HEK293T (cell line): ENCODE measurements at regions not wholly inside any gene's neighbourhood (a gene's known extent, or its start where the extent isn't known, plus 50 kb on each side); places are given as distances from the start of the nearest gene placed in this dataset.

ENCODE experiments used
- CTCF ChIA-PET: fragments of 350-600 bp; formaldehyde crosslinking; extraction: SDS; loops from one replicate; lab custom pipeline; 2021; ENCODE audit warnings: antibody characterized with exemption, inconsistent platforms; lab: Yijun Ruan, JAX
- POLR2A ChIA-PET: fragments of 350-600 bp; formaldehyde crosslinking; extraction: SDS; loops from one replicate; lab custom pipeline; 2020; ENCODE audit warnings: antibody characterized with exemption, inconsistent platforms; lab: Yijun Ruan, JAX
- DNase-seq: peaks from one replicate; pipeline ENCODE4 v3.0.0; 2012; ENCODE audit warnings: mixed read lengths; ENCODE audit errors: extremely low spot score
- ARNT ChIP-seq: fragments of 450-650 bp; IDR thresholded peaks from 2 replicates; pipeline ENCODE4 v1.6.1; 2017; ENCODE audit warnings: mild to moderate bottlenecking
- BHLHE40 ChIP-seq: fragments of 450-650 bp; IDR thresholded peaks from 2 replicates; pipeline ENCODE4 v1.6.1; 2016; ENCODE audit warnings: mild to moderate bottlenecking, moderate library complexity, borderline replicate concordance
- CTBP1 ChIP-seq: fragments of 450-650 bp; IDR thresholded peaks from 2 replicates; pipeline ENCODE4 v1.6.1; 2016; ENCODE audit warnings: borderline replicate concordance
- ELF4 ChIP-seq: fragments of 450-650 bp; IDR thresholded peaks from 2 replicates; pipeline ENCODE4 v1.6.1; 2017; ENCODE audit warnings: antibody characterized with exemption
- FOXA1 ChIP-seq: fragments of 450-650 bp; IDR thresholded peaks from 2 replicates; pipeline ENCODE4 v1.6.1; 2016; ENCODE audit warnings: mild to moderate bottlenecking
- FOXK2 ChIP-seq: fragments of 450-650 bp; IDR thresholded peaks from 2 replicates; pipeline ENCODE4 v1.6.1; 2016; ENCODE audit warnings: mild to moderate bottlenecking
- FOXM1 ChIP-seq: fragments of 450-650 bp; IDR thresholded peaks from 2 replicates; pipeline ENCODE4 v1.6.1; 2017; ENCODE audit warnings: mild to moderate bottlenecking, borderline replicate concordance
- HDGF ChIP-seq: fragments of 450-650 bp; IDR thresholded peaks from 2 replicates; pipeline ENCODE4 v1.6.1; 2017; ENCODE audit warnings: antibody characterized with exemption, borderline replicate concordance
- L3MBTL2 ChIP-seq: fragments of 450-650 bp; conservative IDR thresholded peaks from 2 replicates; pipeline ENCODE4 v1.6.1; 2016; ENCODE audit warnings: mild to moderate bottlenecking
- LEF1 ChIP-seq: fragments of 450-650 bp; IDR thresholded peaks from 2 replicates; pipeline ENCODE4 v1.6.1; 2017; ENCODE audit warnings: mild to moderate bottlenecking, borderline replicate concordance
- NFRKB ChIP-seq: fragments of 450-650 bp; IDR thresholded peaks from 2 replicates; pipeline ENCODE4 v1.6.1; 2016; ENCODE audit warnings: mild to moderate bottlenecking, moderate library complexity
- SP1 ChIP-seq: fragments of 450-650 bp; IDR thresholded peaks from 2 replicates; pipeline ENCODE4 v1.6.1; 2017
- SUZ12 ChIP-seq: fragments of 450-650 bp; IDR thresholded peaks from 2 replicates; pipeline ENCODE4 v1.6.1; 2016; ENCODE audit warnings: mild to moderate bottlenecking
- TARDBP ChIP-seq: fragments of 450-650 bp; IDR thresholded peaks from 2 replicates; pipeline ENCODE4 v1.6.1; 2016
- ZNF384 ChIP-seq: fragments of 450-650 bp; IDR thresholded peaks from 2 replicates; pipeline ENCODE4 v1.6.1; 2016
- TF ChIP-seq, protein P1 (sequence below): fragments of 450-650 bp; IDR thresholded peaks from 2 replicates; pipeline ENCODE4 v1.6.1; 2016

DNA sequence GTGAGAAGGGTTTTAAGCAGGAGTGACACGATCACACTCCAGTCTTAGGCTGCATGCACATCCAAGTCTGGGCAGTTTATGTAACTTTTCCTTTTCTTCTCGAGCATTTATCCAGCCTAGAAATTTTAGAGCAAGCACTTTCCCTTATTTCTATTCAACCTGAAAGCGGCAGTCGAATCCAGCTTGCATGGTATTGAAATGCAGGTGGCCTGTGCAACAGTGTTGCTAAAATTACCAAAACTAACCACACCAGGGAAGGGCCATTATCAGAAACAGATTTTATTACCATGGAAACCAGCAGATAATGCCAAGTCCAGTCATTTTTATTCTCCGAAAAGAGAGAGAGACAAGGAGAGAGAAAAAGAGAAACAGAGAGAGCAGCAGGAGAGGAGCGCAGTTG, 179.9 kb upstream of the ZC3H12A start:
- TF ChIP-seq SUZ12, result no peak
- no peak for TF ChIP-seq FOXK2
- TF ChIP-seq SP1, result no peak
- TF ChIP-seq ARNT, result no peak
- no peak for TF ChIP-seq TARDBP
- no peak for TF ChIP-seq LEF1
- no peak for TF ChIP-seq L3MBTL2
- no peak for TF ChIP-seq BHLHE40
- TF ChIP-seq HDGF, result no peak
- TF ChIP-seq NFRKB, result no peak
- no peak for TF ChIP-seq ELF4
- TF ChIP-seq, protein P1, sequence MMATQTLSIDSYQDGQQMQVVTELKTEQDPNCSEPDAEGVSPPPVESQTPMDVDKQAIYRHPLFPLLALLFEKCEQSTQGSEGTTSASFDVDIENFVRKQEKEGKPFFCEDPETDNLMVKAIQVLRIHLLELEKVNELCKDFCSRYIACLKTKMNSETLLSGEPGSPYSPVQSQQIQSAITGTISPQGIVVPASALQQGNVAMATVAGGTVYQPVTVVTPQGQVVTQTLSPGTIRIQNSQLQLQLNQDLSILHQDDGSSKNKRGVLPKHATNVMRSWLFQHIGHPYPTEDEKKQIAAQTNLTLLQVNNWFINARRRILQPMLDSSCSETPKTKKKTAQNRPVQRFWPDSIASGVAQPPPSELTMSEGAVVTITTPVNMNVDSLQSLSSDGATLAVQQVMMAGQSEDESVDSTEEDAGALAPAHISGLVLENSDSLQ, result no peak
- TF ChIP-seq FOXA1, result no peak
- no peak for DNase-seq
- POLR2A ChIA-PET, result no interaction called here
- CTCF ChIA-PET, result no interaction called here

DNA sequence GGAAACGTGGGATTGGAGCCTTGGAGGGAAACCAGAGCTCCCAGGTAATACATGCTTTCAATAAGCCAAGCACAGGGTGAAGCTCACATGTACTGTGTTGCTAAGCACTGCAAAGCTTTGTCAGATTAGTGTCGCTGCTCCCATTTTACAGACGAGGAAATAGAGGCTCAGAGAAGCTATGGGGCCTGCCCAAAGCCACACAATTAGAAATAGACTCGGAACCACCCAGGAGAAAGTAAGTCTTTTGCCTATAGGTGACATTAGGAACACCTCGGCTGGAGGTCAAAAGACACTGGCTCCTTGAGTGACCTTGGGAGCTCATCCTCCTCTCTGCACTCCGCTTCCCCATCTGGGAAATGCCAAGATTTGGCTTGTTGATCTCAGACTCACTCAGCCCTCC, 175.6 kb upstream of the ZC3H12A start:
- CTCF ChIA-PET, result no interaction called here
- POLR2A ChIA-PET, result no interaction called here
- no peak for TF ChIP-seq TARDBP
- no peak for DNase-seq

DNA sequence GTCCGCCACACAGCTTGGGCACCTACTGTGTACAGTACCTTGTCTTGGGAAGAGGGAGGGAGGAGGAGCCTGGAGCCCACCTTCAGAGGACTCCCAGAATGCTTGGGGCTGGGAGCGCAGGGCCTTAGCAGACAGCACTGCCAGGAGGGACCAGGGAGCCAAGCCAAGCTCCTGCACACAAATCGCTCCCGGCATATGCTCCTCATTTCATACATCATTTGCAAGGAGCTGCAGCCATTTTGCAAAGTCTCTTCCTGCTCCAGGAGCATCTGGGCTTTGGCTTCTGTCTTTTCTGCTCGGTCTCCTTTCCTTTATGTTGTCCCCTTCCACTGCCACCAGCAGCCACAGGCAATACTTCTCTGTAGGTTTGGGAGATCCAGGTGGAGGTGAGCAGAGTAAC, 175.2 kb upstream of the ZC3H12A start:
- DNase-seq, result no peak
- TF ChIP-seq LEF1 (no peak), ELF4 (no peak), BHLHE40 (no peak), NFRKB (no peak), FOXA1 (no peak), ARNT (no peak), SP1 (no peak), CTBP1 (no peak), FOXK2 (no peak), TARDBP (no peak), ZNF384 (no peak)
- CTCF ChIA-PET, result no interaction called here
- POLR2A ChIA-PET, result no interaction called here

DNA sequence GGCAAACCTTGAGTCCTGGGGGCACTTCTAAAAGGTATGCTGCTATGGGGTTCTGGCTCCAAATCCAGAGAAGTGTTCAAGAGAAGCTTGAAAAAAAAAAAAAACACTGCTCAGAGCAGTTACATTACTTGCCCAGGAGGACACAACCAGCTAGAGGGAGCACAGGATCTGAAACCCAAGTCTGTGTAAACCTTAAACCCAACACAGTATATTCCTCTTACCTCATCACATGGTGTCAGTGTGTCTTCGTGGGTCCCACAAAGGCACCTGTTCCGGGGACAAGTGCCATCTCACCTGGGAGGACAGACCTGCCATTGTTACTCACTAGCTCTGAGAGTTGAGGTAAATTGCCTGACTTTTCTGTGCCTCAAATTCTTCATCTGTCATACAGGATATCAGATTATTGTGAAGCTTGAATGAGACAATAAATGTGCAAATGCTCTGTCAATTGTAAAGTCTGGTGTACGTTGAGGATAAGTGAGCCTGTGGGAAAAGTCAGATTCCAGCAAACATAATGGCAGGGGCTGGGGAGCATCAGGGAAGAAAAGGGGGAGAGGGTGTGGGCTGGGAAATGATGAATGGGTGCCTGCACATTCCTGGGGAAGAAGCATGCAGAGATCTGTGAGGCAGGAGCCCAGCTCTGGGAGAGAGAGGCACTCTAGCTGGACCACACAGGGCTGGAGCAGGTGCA, 170.4 kb upstream of the ZC3H12A start:
- TF ChIP-seq SUZ12, result no peak
- no peak for TF ChIP-seq FOXA1
- no peak for TF ChIP-seq FOXK2
- no peak for TF ChIP-seq L3MBTL2
- TF ChIP-seq, protein P1, result no peak
- no peak for TF ChIP-seq CTBP1
- TF ChIP-seq LEF1, result no peak
- no peak for TF ChIP-seq FOXM1
- no peak for TF ChIP-seq BHLHE40
- TF ChIP-seq HDGF, result no peak
- TF ChIP-seq ARNT, result no peak
- TF ChIP-seq ELF4, result no peak
- no peak for TF ChIP-seq TARDBP
- TF ChIP-seq ZNF384, result no peak
- ChIA-PET CTCF (no interaction called here), POLR2A (no interaction called here)
- no peak for DNase-seq

DNA sequence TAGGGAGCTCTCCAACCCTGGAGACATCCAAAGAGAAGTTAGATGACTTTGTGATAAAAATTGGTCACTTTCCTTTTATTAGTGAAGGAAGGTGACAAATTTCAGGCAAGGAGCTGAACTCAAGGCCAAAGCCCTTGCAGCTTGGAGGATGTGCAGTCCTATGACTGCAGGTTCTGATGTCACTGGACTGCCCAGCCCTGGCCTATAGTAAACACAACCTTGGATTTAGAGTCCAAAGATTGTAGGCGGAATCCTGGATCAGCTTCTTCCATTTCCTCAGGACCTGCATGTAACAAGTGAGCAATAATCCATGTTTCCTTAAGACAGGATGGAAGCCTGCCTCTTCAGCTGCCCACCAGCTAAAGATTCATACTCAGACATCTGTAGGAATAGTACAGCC, 169.3 kb upstream of the ZC3H12A start:
- POLR2A ChIA-PET, result no interaction called here
- no peak for DNase-seq
- TF ChIP-seq LEF1 (no peak), ELF4 (no peak), L3MBTL2 (no peak), ARNT (no peak), FOXA1 (no peak), BHLHE40 (no peak), ZNF384 (no peak), HDGF (no peak), FOXK2 (no peak), CTBP1 (no peak), SUZ12 (no peak)
- CTCF ChIA-PET, result no interaction called here

DNA sequence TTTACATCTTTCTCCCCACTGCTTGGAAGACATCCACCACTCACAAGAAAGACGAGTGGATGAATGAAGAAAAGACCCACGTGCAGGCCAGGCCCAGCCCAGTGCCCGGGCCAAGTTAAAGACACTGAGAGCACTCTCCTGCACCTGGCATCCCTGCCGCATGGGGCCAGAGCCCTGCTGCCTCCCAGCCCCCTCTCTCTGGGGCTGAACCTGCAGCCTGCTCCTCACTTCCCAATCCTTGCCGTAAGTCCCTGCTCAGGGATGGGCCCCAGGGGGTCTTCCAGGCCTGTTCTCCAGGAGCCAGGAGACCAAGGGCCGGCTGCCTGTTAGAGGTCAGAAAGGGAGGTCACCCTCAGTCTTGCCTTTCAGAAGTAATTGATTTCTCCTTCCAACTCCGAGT, 168.5 kb upstream of the ZC3H12A start:
- TF ChIP-seq FOXA1, result no peak
- TF ChIP-seq CTBP1, result no peak
- TF ChIP-seq, protein P1, result no peak
- TF ChIP-seq FOXK2, result no peak
- TF ChIP-seq SP1, result no peak
- TF ChIP-seq BHLHE40, result no peak
- TF ChIP-seq HDGF, result no peak
- TF ChIP-seq SUZ12, result no peak
- TF ChIP-seq NFRKB, result no peak
- no peak for TF ChIP-seq ELF4
- no peak for TF ChIP-seq ZNF384
- TF ChIP-seq L3MBTL2, result no peak
- TF ChIP-seq LEF1, result no peak
- TF ChIP-seq FOXM1, result no peak
- no peak for TF ChIP-seq TARDBP
- TF ChIP-seq ARNT, result no peak
- DNase-seq, result no peak
- ChIA-PET POLR2A (no interaction called here), CTCF (no interaction called here)

DNA sequence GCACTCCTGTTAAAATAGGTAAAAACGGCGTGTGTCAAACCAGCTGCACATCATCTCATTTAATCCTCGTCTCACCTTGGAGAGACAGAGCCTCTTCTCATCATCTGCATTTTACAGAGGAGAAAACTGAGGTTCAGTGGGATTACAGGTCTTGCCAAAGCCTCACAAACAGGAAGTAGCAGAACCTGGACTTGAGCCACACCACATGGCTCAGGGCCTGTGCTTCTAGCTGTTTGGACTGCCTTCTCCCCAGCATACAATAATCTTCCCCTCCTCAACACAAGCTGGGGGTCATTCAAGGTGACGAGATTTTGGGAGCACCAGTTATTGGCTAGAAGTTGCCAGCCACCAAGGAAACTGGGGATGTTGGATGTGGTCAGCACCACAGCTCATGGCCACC, 167.9 kb upstream of the ZC3H12A start:
- TF ChIP-seq ZNF384, result no peak
- no peak for TF ChIP-seq TARDBP
- TF ChIP-seq L3MBTL2, result no peak
- no peak for DNase-seq
- CTCF ChIA-PET, result no interaction called here

More for the DNA sequence above, 167.9 kb upstream of the ZC3H12A start:
- POLR2A ChIA-PET, result no interaction called here
